Muscle layer of duodenum (tissue), 2 donors: ENCODE measurements at regions not wholly inside any gene's neighbourhood (a gene's known extent, or its start where the extent isn't known, plus 50 kb on each side); places are given as distances from the start of the nearest gene placed in this dataset.
"Not testable (repeated sequence)": the region's sequence is repeated elsewhere in the genome, so short reads cannot be mapped to it uniquely, and the experiment has no call there.

ENCODE experiments used
- H3K27ac ChIP-seq: one replicate; pipeline ENCODE4 v1.7.0; 2013; ENCODE audit warnings: mild to moderate bottlenecking, low read length
- H3K27me3 ChIP-seq: one replicate; pipeline ENCODE4 v1.7.0; 2013; ENCODE audit warnings: low read depth, mild to moderate bottlenecking, control low read depth, low read length
- H3K36me3 ChIP-seq, 2 donors: one replicate each; pipeline ENCODE4 v1.7.0; 2013; ENCODE audit warnings: low read length in 2 of 2, control low read depth in 1 of 2, mild to moderate bottlenecking in 1 of 2; ENCODE audit not compliant: insufficient read depth in 2 of 2, control insufficient read depth in 1 of 2
- H3K4me1 ChIP-seq, 2 donors: one replicate each; pipeline ENCODE4 v1.7.0; 2013; ENCODE audit warnings: low read length in 2 of 2, mild to moderate bottlenecking in 2 of 2, control low read depth in 1 of 2, moderate library complexity in 1 of 2; ENCODE audit not compliant: insufficient read depth in 2 of 2, control insufficient read depth in 1 of 2
- H3K4me3 ChIP-seq, 2 donors: one replicate each; pipeline ENCODE4 v1.7.0; 2013; ENCODE audit warnings: low read length in 2 of 2, low read depth in 1 of 2, mild to moderate bottlenecking in 1 of 2
- H3K9me3 ChIP-seq, 2 donors: one replicate each; pipeline ENCODE4 v1.7.0; 2013; ENCODE audit warnings: low read length in 2 of 2, control low read depth in 1 of 2, mild to moderate bottlenecking in 1 of 2; ENCODE audit not compliant: control insufficient read depth in 1 of 2
- donor health status: healthy.

GRCh38 chr12:131273291-131273845 is 319.7 kb downstream of the ADGRD1 start:
- no peaks in the 10 kb centered on the region for H3K27me3 ChIP-seq
- H3K36me3 ChIP-seq, result no peaks in the 10 kb centered on the region
- H3K4me1 ChIP-seq, result peaks cover 0 to 4% of the 10 kb centered on the region in 2 donors
- H3K27ac ChIP-seq, result no peak overlapping the region
- no peaks in the 10 kb centered on the region for H3K9me3 ChIP-seq
- no peak overlapping the region for H3K4me3 ChIP-seq

GRCh38 chr12:131274061-131274460 is 320.4 kb downstream of the ADGRD1 start:
- H3K4me3 ChIP-seq, result no peak overlapping the region
- no peaks in the 10 kb centered on the region for H3K27me3 ChIP-seq
- no peaks in the 10 kb centered on the region for H3K4me1 ChIP-seq
- H3K36me3 ChIP-seq, result no peaks in the 10 kb centered on the region
- H3K27ac ChIP-seq, result no peak overlapping the region
- H3K9me3 ChIP-seq, result no peaks in the 10 kb centered on the region

DNA sequence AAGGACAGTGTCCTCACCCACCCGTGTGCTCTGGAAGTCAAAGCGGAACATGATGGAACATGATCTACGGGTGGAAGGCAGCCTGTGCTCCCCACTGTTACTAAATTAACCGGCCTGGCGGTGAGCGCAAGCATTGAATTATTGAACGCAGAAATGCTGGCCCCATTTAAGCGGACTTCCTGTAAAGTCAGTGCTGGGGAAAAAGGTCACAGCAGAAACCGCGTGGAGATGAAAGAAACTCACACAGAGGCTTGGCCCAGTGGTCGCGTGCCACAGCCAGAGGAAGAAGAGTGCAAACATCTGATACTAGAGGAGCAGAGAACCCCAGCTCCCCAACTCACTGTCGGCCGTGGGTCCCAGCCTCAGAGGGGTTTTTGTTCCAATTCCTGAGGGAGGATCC is 321.2 kb downstream of the ADGRD1 start:
- no peak overlapping the region for H3K27ac ChIP-seq
- H3K4me3 ChIP-seq, result no peak overlapping the region
- no peaks in the 10 kb centered on the region for H3K27me3 ChIP-seq
- H3K36me3 ChIP-seq, result no peaks in the 10 kb centered on the region
- H3K4me1 ChIP-seq, result no peaks in the 10 kb centered on the region
- H3K9me3 ChIP-seq, result no peaks in the 10 kb centered on the region

GRCh38 chr12:131275824-131276223 is 322.1 kb downstream of the ADGRD1 start:
- no peaks in the 10 kb centered on the region for H3K9me3 ChIP-seq
- no peaks in the 10 kb centered on the region for H3K36me3 ChIP-seq
- H3K27me3 ChIP-seq, result no peaks in the 10 kb centered on the region
- H3K4me3 ChIP-seq, result no peak overlapping the region
- H3K4me1 ChIP-seq, result no peaks in the 10 kb centered on the region
- no peak overlapping the region for H3K27ac ChIP-seq

DNA sequence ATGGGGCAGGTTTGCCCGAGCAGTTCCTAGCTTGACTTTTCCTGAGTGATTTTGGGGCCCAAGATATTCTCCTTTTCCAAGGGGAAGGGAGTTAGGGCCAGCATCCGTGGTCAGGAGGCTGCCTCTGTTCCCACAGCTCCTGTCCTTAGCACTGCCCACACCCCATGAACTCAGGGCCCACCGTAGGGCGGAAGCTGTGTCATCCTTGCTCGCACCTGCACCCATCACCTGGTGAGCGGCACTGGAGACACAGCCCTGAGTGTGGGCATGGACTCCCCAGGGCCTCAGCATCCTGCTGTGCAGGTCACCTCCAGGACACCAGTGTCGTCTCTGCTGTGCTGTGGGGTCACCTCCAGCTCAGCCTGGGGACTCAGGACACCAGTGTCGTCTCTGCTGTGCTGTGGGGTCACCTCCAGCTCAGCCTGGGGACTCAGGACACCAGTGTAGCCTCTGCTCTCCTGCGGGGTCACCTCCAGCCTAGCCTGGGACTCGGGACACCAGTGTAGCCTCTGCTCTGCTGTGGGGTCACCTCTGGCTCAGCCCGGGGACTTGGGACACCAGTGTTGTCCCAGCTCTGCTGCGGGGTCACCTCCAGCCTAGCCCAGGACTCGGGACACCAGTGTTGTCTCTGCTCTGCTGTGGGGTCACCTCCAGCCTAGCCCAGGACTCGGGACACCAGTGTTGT is 322.9 kb downstream of the ADGRD1 start:
- Histone ChIP-seq H3K36me3 (no peaks in the 10 kb centered on the region), H3K27me3 (no peaks in the 10 kb centered on the region)

GRCh38 chr12:131277186-131278091 is 323.7 kb downstream of the ADGRD1 start:
- not testable (repeated sequence) for H3K27ac ChIP-seq, H3K4me3 ChIP-seq, H3K36me3 ChIP-seq, H3K4me1 ChIP-seq, H3K27me3 ChIP-seq, H3K9me3 ChIP-seq

More for the DNA sequence above, 322.9 kb downstream of the ADGRD1 start:
- Histone ChIP-seq H3K4me1 (no peaks in the 10 kb centered on the region), H3K9me3 (no peaks in the 10 kb centered on the region), H3K4me3 (no peak overlapping the region), H3K27ac (no peak overlapping the region)

DNA sequence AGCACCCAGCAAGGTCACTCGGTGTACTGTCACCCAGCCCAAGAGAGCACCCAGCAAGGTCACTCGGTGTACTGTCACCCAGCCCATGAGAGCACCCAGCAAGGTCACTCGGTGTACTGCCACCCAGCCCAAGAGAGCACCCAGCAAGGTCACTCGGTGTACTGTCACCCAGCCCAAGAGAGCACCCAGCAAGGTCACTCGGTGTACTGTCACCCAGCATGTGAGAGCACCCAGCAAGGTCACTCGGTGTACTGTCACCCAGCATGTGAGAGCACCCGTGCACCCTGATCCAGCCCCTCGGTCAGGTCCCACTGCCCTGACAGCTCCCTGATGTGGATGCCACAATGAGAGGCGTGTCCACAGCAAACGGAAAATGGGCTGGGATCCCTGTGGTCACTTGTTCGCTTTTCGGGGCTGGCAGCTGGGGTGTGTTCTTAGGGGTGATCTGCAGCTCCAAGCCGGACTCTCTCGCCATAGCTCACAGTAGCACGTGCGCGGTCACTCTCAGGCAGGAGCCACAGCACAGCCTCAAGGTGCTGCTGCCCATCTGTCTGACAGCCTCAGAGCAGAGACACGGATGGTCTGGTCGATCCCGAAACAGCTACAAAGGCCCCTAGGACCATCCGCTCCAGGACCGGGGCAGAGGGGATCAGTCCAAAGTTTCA is 324.9 kb downstream of the ADGRD1 start:
- not testable (repeated sequence) for H3K4me3 ChIP-seq, H3K27ac ChIP-seq, H3K9me3 ChIP-seq, H3K4me1 ChIP-seq, H3K27me3 ChIP-seq, H3K36me3 ChIP-seq

DNA sequence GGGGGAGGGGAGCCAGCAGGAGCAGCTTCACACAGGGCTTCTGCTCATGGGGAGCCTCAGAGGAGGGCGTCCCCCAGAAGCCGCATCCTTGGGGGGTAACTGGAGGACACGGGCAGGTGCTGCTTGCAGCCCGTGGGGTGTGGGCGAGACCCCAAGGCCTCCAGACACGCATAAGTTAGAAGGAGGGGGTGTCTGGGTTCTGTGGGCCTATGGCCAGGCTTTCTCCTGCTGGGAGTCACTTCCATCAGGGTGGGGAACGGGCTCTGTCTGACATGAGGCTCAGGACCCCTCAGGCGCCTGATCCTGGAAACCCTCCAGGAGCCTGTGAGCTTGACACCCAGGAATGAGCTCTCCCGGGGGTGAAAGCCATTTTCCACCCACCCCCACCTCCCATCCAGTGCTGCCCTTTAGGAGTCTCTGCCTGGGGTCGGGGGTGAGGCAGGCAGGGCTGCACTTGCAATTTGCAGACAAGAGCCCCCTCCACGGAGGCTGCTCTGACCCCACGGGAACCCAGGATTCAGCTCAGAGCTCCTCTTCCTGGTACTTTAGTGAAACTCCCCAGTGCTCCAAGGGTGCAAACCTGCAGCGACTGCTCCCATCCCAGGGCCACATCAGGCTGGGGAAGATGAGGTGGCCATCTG is 325.7 kb downstream of the ADGRD1 start:
- Histone ChIP-seq H3K27ac (no peak overlapping the region), H3K9me3 (no peaks in the 10 kb centered on the region), H3K4me1 (no peaks in the 10 kb centered on the region), H3K4me3 (no peak overlapping the region), H3K27me3 (no peaks in the 10 kb centered on the region), H3K36me3 (no peaks in the 10 kb centered on the region)

GRCh38 chr12:131280426-131280825 is 326.7 kb downstream of the ADGRD1 start:
- H3K27ac ChIP-seq, result no peak overlapping the region
- H3K4me1 ChIP-seq, result no peaks in the 10 kb centered on the region
- no peaks in the 10 kb centered on the region for H3K9me3 ChIP-seq
- no peaks in the 10 kb centered on the region for H3K27me3 ChIP-seq
- H3K4me3 ChIP-seq, result no peak overlapping the region
- no peaks in the 10 kb centered on the region for H3K36me3 ChIP-seq

DNA sequence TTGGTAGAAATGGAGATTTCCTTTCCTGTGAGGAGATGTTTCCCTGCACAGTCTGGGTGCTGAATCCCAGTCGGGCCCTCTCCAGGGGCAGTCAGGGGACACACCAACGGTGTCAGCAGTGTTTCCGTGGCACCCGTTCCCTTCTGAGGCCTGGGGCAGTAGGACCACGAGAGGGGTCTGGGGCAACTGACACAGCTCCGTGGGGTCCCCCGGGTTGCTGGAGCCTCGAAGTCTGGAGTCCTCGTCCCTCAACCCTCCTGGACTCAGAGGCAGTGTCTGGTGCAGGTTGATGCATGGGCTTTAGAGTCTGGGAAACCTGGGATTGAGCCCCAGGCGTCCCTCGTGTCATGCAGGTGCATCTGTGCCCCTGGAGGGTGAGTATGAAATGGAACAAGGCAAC is 327.3 kb downstream of the ADGRD1 start:
- Histone ChIP-seq H3K27me3 (no peaks in the 10 kb centered on the region), H3K36me3 (no peaks in the 10 kb centered on the region), H3K4me3 (no peak overlapping the region), H3K4me1 (no peaks in the 10 kb centered on the region), H3K27ac (no peak overlapping the region), H3K9me3 (no peaks in the 10 kb centered on the region)
